ENCODE measurements at regions not wholly inside any gene's neighbourhood (a gene's known extent, or its start where the extent isn't known, plus 50 kb on each side); places are given as distances from the start of the nearest gene placed in this dataset.
"Not testable (repeated sequence)": the region's sequence is repeated elsewhere in the genome, so short reads cannot be mapped to it uniquely, and the experiment has no call there.

GRCh38 chr15:81887188-81887587 lies 158.6 kb downstream of the MEX3B start:
- DNase-seq; POLR2A ChIA-PET; H3K4me1 Mint-ChIP-seq; H3K4me3 Mint-ChIP-seq; H3K36me3 Mint-ChIP-seq; H3K27ac Mint-ChIP-seq; H3K27me3 Mint-ChIP-seq; ATAC-seq (ENCODE audit: low read depth); H3K9me3 Mint-ChIP-seq: not testable (repeated sequence)

DNA sequence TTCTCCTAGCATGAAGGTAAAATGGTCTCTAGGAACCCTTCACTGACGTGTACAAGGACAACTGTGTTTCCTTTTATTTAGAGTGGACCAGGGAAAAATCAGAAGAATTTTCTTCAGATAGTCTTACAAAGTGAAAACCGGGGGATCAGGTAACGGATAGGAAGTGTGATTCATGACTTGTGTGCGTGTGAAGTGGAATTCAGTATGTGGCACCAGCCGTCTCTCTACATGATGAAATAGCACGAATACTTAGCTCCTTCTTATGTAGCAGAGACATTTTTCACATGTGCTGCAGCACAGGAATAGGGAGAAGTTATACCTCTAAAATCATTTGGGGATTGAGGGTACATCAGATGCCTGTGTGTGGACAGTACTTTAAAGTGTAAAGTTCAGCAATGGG lies 159.2 kb downstream of the MEX3B start:
- POLR2A ChIA-PET = no interaction called here
- peaks cover 3% of the 10 kb centered on the region for H3K27me3 Mint-ChIP-seq
- H3K36me3 Mint-ChIP-seq = no peaks in the 10 kb centered on the region
- H3K4me3 Mint-ChIP-seq = no peak overlapping the region
- no peaks in the 10 kb centered on the region for H3K9me3 Mint-ChIP-seq
- H3K27ac Mint-ChIP-seq = no peak overlapping the region
- no peak for ATAC-seq (ENCODE audit: low read depth)
- DNase-seq = no peak
- H3K4me1 Mint-ChIP-seq = no peaks in the 10 kb centered on the region

- ATAC-seq (ENCODE audit: low read depth) = no peak
- H3K27me3 Mint-ChIP-seq = peaks cover 3% of the 10 kb centered on the region
- POLR2A ChIA-PET = no interaction called here
- H3K27ac Mint-ChIP-seq = no peak overlapping the region
- no peak overlapping the region for H3K4me3 Mint-ChIP-seq
- no peaks in the 10 kb centered on the region for H3K36me3 Mint-ChIP-seq
- no peak for DNase-seq
- H3K9me3 Mint-ChIP-seq = no peaks in the 10 kb centered on the region
- no peaks in the 10 kb centered on the region for H3K4me1 Mint-ChIP-seq
These were observed 159.7 kb downstream of the MEX3B start for GRCh38 chr15:81886080-81886479.

- Mint-ChIP-seq H3K4me1 (no peaks in the 10 kb centered on the region), H3K27me3 (peaks cover 3% of the 10 kb centered on the region), H3K9me3 (no peaks in the 10 kb centered on the region), H3K4me3 (no peak overlapping the region), H3K27ac (no peak overlapping the region), H3K36me3 (no peaks in the 10 kb centered on the region)
- ATAC-seq (ENCODE audit: low read depth) (no peak), DNase-seq (no peak)
- POLR2A ChIA-PET = no interaction called here
These were observed 160.7 kb downstream of the MEX3B start for GRCh38 chr15:81885135-81885534.

DNA sequence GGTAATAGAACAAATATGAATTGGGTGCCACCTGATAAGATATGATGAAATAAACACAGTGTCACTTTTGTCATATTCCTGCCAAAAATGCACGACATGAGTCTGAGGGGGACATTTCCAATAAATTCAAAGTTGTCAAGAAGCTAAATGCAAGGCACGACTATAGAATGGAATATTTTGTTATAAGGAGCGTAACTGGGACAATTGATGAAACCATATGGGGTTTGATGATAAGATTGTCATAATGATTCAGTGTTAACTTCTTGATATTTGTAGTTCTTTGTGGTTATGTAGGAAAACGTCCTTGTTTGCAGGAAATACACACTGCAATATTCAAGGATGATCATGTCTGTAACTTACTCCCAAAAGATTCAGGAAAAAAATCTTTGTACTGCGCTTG lies 163.3 kb downstream of the MEX3B start:
- H3K36me3 Mint-ChIP-seq = no peaks in the 10 kb centered on the region
- H3K27me3 Mint-ChIP-seq = peaks cover 3% of the 10 kb centered on the region
- POLR2A ChIA-PET = no interaction called here
- no peaks in the 10 kb centered on the region for H3K9me3 Mint-ChIP-seq
- no peak overlapping the region for H3K27ac Mint-ChIP-seq
- DNase-seq = no peak
- H3K4me3 Mint-ChIP-seq = no peak overlapping the region
- no peaks in the 10 kb centered on the region for H3K4me1 Mint-ChIP-seq
- ATAC-seq (ENCODE audit: low read depth) = no peak

DNA sequence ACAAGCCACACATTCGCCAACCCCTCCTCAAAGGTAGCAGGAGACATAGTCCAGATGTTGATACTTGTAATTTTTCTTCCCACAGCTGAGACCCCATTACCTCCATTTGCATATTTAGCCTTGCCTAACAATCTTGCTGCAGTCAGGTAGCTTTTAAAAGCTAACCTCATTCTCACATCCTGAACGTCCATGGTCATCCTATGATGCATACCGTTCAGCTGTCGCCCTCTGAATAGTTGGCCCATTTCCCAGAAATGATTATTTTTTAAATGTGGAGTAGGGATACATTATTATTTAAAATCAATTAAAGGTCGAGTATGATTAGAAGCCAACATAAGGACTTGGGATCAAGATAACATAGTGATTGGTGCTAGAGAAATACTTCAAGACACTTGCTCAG lies 165.0 kb downstream of the MEX3B start:
- no peak for ATAC-seq (ENCODE audit: low read depth)
- Mint-ChIP-seq H3K27me3 (peaks cover 3% of the 10 kb centered on the region), H3K4me3 (no peak overlapping the region), H3K27ac (no peak overlapping the region), H3K36me3 (no peaks in the 10 kb centered on the region), H3K9me3 (peaks cover 2% of the 10 kb centered on the region), H3K4me1 (no peaks in the 10 kb centered on the region)
- no peak for DNase-seq
- POLR2A ChIA-PET = no interaction called here

DNA sequence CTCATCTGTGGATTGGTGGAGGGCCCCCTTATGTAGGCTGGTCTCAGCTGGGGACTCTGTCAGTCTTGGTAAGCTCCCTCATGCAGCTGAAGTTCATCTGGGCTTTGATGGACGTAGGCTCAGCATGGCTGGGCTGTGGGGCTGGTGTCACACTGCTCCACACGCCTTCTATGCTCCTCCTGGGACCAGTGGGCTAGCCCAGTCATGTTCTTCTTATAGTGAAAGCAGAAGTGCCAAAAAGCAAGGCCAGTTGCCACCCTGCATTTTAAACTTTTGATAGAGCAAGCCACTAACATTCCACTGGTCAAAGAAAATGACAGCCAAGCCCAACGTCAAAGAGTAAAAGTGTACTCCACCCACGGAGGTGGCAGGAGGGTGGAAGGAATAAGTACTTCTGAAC lies 165.5 kb downstream of the MEX3B start:
- H3K4me1 Mint-ChIP-seq = no peaks in the 10 kb centered on the region
- no peaks in the 10 kb centered on the region for H3K36me3 Mint-ChIP-seq
- H3K4me3 Mint-ChIP-seq = no peak overlapping the region
- no peak for DNase-seq
- POLR2A ChIA-PET = no interaction called here
- no peak for ATAC-seq (ENCODE audit: low read depth)
- H3K27me3 Mint-ChIP-seq = peaks cover 3% of the 10 kb centered on the region
- peaks cover 2% of the 10 kb centered on the region for H3K9me3 Mint-ChIP-seq
- no peak overlapping the region for H3K27ac Mint-ChIP-seq

GRCh38 chr15:81875717-81876116 lies 170.1 kb downstream of the MEX3B start:
- H3K4me3 Mint-ChIP-seq; POLR2A ChIA-PET; H3K9me3 Mint-ChIP-seq; H3K36me3 Mint-ChIP-seq; H3K27me3 Mint-ChIP-seq; DNase-seq; H3K4me1 Mint-ChIP-seq; ATAC-seq (ENCODE audit: low read depth); H3K27ac Mint-ChIP-seq: not testable (repeated sequence)

DNA sequence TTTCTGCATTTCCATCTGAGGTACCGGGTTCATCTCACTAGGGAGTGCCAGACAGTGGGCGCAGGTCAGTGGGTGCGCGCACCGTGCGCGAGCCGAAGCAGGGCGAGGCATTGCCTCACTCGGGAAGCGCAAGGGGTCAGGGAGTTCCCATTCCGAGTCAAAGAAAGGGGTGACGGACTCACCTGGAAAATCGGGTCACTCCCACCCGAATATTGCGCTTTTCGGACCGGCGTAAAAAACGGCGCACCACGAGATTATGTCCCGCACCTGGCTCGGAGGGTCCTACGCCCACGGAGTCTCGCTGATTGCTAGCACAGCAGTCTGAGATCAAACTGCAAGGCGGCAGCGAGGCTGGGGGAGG lies 175.1 kb downstream of the MEX3B start:
- ATAC-seq (ENCODE audit: low read depth); H3K27ac Mint-ChIP-seq; H3K36me3 Mint-ChIP-seq; H3K27me3 Mint-ChIP-seq; H3K4me1 Mint-ChIP-seq; DNase-seq; H3K9me3 Mint-ChIP-seq; POLR2A ChIA-PET; H3K4me3 Mint-ChIP-seq: not testable (repeated sequence)

- ATAC-seq (ENCODE audit: low read depth); H3K9me3 Mint-ChIP-seq; H3K4me1 Mint-ChIP-seq; H3K36me3 Mint-ChIP-seq; DNase-seq; H3K27me3 Mint-ChIP-seq; H3K4me3 Mint-ChIP-seq; POLR2A ChIA-PET; H3K27ac Mint-ChIP-seq: not testable (repeated sequence)
These were observed 175.6 kb downstream of the MEX3B start for GRCh38 chr15:81870062-81870745.

GRCh38 chr15:81869161-81869954 lies 176.5 kb downstream of the MEX3B start:
- ATAC-seq (ENCODE audit: low read depth) (no peak), DNase-seq (no peak)
- peaks cover 2% of the 10 kb centered on the region for H3K9me3 Mint-ChIP-seq
- no peak overlapping the region for H3K27ac Mint-ChIP-seq
- H3K27me3 Mint-ChIP-seq = peaks cover 8% of the 10 kb centered on the region
- no peaks in the 10 kb centered on the region for H3K4me1 Mint-ChIP-seq
- H3K4me3 Mint-ChIP-seq = no peak overlapping the region
- no peaks in the 10 kb centered on the region for H3K36me3 Mint-ChIP-seq
- POLR2A ChIA-PET = no interaction called here

DNA sequence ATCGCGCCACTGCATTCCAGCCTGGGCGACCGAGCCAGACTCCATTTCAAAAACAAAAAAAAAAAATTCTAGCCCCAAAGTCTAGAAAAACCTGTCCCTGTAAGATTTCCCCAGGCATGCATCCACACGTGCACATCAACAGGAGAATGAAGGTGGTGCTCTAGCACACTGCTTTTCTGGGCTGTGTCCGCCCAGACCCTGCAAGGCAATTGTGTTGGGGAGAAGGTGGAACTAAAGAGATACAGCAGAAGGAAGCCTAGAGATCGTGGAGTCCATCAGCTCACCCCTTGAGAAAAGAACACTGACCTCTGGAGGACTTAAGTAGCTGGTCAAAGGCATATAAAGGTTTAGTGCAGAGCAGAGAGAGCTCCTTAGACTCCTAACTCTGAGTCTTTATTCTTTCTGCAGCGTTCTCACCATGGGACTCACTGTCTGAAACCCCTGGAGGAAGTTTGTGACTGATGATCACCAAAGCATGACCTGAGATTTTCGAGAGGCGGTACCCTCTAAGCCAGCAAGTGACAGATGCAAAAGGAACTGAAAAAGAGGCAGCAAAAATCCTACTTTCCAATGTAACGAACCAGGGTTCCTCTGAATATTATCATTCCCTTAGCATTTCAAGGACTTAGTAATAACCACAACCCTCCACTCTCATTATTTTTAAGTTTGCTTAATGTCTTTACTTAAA lies 179.8 kb downstream of the MEX3B start:
- Mint-ChIP-seq H3K4me3 (no peak overlapping the region), H3K27me3 (peaks cover 8% of the 10 kb centered on the region), H3K27ac (no peak overlapping the region), H3K4me1 (no peaks in the 10 kb centered on the region), H3K36me3 (no peaks in the 10 kb centered on the region), H3K9me3 (peaks cover 2% of the 10 kb centered on the region)
- POLR2A ChIA-PET = no interaction called here
- DNase-seq (no peak), ATAC-seq (ENCODE audit: low read depth) (no peak)

DNA sequence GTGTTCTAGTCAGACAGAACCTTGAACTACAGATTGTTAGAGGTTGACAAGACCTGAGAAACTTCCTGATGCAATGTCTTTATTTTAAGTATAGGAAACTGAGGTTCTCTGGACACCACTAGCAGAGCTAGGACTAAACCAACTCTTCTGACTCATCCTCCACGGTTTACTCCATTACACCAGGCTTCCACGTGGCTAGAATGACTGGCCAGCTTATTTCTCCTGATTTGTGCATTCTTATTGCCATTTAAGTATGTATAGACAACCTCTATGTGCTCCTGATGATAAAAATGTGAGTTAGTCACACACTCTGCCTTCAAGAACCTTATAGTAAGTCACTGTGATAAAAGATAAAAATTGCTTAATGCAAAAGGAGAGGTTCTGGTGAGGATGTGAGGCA lies 182.7 kb downstream of the MEX3B start:
- Mint-ChIP-seq H3K4me1 (no peaks in the 10 kb centered on the region), H3K27me3 (peaks cover 6% of the 10 kb centered on the region), H3K9me3 (no peaks in the 10 kb centered on the region), H3K36me3 (no peaks in the 10 kb centered on the region), H3K4me3 (no peak overlapping the region), H3K27ac (no peak overlapping the region)
- POLR2A ChIA-PET = no interaction called here
- no peak for DNase-seq
- ATAC-seq (ENCODE audit: low read depth) = no peak
